ENCODE measurements at regions not wholly inside any gene's neighbourhood (a gene's known extent, or its start where the extent isn't known, plus 50 kb on each side); places are given as distances from the start of the nearest gene placed in this dataset.

DNA sequence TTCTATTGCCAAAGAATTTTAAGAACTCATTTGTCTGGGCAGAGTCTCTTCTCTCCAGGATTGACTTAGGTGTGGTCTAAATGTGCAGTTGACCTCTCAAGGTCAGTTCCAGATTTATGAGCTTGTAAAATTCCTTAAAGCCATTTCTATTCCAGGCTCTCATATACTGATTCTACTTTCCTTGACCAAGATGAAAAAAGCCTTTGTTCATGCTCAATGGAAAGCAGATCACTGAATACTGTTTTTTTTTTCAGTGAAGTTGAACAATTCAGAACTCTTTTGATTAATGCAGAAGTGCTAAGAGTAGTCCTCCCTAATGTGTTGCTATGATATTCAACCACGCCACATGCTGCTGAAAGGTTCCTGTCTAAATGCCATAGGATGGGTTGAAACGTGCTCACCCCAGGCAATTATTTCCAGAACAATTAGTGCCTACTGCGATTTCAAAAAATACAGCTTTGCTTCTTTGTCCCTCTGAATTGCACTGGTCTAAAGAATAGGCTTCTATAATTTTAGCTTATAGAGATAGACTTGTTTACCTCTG lies 312.4 kb upstream of the PABPC5 start (continued):
- TF ChIP-seq, protein P1, sequence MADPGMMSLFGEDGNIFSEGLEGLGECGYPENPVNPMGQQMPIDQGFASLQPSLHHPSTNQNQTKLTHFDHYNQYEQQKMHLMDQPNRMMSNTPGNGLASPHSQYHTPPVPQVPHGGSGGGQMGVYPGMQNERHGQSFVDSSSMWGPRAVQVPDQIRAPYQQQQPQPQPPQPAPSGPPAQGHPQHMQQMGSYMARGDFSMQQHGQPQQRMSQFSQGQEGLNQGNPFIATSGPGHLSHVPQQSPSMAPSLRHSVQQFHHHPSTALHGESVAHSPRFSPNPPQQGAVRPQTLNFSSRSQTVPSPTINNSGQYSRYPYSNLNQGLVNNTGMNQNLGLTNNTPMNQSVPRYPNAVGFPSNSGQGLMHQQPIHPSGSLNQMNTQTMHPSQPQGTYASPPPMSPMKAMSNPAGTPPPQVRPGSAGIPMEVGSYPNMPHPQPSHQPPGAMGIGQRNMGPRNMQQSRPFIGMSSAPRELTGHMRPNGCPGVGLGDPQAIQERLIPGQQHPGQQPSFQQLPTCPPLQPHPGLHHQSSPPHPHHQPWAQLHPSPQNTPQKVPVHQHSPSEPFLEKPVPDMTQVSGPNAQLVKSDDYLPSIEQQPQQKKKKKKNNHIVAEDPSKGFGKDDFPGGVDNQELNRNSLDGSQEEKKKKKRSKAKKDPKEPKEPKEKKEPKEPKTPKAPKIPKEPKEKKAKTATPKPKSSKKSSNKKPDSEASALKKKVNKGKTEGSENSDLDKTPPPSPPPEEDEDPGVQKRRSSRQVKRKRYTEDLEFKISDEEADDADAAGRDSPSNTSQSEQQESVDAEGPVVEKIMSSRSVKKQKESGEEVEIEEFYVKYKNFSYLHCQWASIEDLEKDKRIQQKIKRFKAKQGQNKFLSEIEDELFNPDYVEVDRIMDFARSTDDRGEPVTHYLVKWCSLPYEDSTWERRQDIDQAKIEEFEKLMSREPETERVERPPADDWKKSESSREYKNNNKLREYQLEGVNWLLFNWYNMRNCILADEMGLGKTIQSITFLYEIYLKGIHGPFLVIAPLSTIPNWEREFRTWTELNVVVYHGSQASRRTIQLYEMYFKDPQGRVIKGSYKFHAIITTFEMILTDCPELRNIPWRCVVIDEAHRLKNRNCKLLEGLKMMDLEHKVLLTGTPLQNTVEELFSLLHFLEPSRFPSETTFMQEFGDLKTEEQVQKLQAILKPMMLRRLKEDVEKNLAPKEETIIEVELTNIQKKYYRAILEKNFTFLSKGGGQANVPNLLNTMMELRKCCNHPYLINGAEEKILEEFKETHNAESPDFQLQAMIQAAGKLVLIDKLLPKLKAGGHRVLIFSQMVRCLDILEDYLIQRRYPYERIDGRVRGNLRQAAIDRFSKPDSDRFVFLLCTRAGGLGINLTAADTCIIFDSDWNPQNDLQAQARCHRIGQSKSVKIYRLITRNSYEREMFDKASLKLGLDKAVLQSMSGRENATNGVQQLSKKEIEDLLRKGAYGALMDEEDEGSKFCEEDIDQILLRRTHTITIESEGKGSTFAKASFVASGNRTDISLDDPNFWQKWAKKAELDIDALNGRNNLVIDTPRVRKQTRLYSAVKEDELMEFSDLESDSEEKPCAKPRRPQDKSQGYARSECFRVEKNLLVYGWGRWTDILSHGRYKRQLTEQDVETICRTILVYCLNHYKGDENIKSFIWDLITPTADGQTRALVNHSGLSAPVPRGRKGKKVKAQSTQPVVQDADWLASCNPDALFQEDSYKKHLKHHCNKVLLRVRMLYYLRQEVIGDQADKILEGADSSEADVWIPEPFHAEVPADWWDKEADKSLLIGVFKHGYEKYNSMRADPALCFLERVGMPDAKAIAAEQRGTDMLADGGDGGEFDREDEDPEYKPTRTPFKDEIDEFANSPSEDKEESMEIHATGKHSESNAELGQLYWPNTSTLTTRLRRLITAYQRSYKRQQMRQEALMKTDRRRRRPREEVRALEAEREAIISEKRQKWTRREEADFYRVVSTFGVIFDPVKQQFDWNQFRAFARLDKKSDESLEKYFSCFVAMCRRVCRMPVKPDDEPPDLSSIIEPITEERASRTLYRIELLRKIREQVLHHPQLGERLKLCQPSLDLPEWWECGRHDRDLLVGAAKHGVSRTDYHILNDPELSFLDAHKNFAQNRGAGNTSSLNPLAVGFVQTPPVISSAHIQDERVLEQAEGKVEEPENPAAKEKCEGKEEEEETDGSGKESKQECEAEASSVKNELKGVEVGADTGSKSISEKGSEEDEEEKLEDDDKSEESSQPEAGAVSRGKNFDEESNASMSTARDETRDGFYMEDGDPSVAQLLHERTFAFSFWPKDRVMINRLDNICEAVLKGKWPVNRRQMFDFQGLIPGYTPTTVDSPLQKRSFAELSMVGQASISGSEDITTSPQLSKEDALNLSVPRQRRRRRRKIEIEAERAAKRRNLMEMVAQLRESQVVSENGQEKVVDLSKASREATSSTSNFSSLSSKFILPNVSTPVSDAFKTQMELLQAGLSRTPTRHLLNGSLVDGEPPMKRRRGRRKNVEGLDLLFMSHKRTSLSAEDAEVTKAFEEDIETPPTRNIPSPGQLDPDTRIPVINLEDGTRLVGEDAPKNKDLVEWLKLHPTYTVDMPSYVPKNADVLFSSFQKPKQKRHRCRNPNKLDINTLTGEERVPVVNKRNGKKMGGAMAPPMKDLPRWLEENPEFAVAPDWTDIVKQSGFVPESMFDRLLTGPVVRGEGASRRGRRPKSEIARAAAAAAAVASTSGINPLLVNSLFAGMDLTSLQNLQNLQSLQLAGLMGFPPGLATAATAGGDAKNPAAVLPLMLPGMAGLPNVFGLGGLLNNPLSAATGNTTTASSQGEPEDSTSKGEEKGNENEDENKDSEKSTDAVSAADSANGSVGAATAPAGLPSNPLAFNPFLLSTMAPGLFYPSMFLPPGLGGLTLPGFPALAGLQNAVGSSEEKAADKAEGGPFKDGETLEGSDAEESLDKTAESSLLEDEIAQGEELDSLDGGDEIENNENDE (IDR thresholded peaks at IDR 0.05; ENCODE audit: insufficient replicate concordance, low read length), result no peak
- TF ChIP-seq EZH2 (IDR thresholded peaks at IDR 0.05; ENCODE audit: low read depth, low read length, severe bottlenecking) (no peak), YY1 (IDR thresholded peaks at IDR 0.05; ENCODE audit: low read depth, low read length) (no peak), TAF1 (IDR thresholded peaks at IDR 0.05; ENCODE audit: low read depth, low read length) (no peak), FOSL1 (IDR thresholded peaks at IDR 0.05; ENCODE audit: insufficient read depth, low read depth, low read length) (no peak), ASH2L (IDR thresholded peaks at IDR 0.05; ENCODE audit: low read length) (no peak), TBP (IDR thresholded peaks at IDR 0.05; ENCODE audit: low read depth, low read length) (no peak), GABPA (IDR thresholded peaks at IDR 0.05; ENCODE audit: borderline replicate concordance, insufficient read depth, low read length) (no peak)
